Panc1 (cell line): ENCODE measurements at regions not wholly inside any gene's neighbourhood (a gene's known extent, or its start where the extent isn't known, plus 50 kb on each side); places are given as distances from the start of the nearest gene placed in this dataset.

Source experiments
- ATAC-seq: fragments of 200-7000 bp; cut with Tn5 transposase; 2 replicates; pipeline ENCODE4 v1.9.1; 2020; ENCODE audit warnings: mild to moderate bottlenecking, moderate library complexity
- BruUV-seq: library from RNA; stranded (reverse); fragments of 400-500 nt; replicated peaks from 2 replicates; lab custom pipeline; 2021; lab: Mats Ljungman, UMichigan
- CTCF ChIA-PET: fragments of 300-600 bp; sonication (Branson Sonifier 250); formaldehyde crosslinking; loops from one replicate; lab custom pipeline; 2022; ENCODE audit warnings: antibody characterized with exemption; lab: Charles Lee
- POLR2A ChIA-PET: fragments of 300-600 bp; sonication (Branson Sonifier 250); formaldehyde crosslinking; loops from one replicate; lab custom pipeline; 2022; ENCODE audit warnings: antibody characterized with exemption; lab: Charles Lee
- DNase-seq: peaks from one replicate; pipeline ENCODE4 v3.0.0-alpha.2; 2010; ENCODE audit warnings: low read depth, low spot score
- H3K27ac ChIP-seq: 2 replicates; pipeline ENCODE4 v1.5.1; 2011; ENCODE audit warnings: mild to moderate bottlenecking, low read length, inconsistent platforms
- H3K27me3 ChIP-seq: fragments of 200-500 bp; sonication (Bioruptor generic); 2 replicates; pipeline ENCODE4 v1.6.0; 2014; ENCODE audit warnings: low read length, inconsistent platforms; ENCODE audit not compliant: control insufficient read depth, insufficient read depth
- H3K36me3 ChIP-seq: fragments of 200-500 bp; sonication (Bioruptor generic); 2 replicates; pipeline ENCODE4 v1.5.1; 2014; ENCODE audit warnings: inconsistent platforms, mild to moderate bottlenecking, low read length, moderate library complexity; ENCODE audit not compliant: control insufficient read depth, insufficient read depth
- H3K4me1 ChIP-seq: 2 replicates; pipeline ENCODE4 v1.5.1; 2011; ENCODE audit warnings: inconsistent platforms, mild to moderate bottlenecking, low read length, moderate library complexity; ENCODE audit not compliant: control insufficient read depth, insufficient read depth
- H3K4me3 ChIP-seq, 2 experiments: 2 replicates each; pipeline ENCODE4 v1.5.1; 2011 to 2012; ENCODE audit warnings: low read depth in 2 of 2, low read length in 2 of 2, mild to moderate bottlenecking in 2 of 2, inconsistent platforms in 1 of 2, moderate library complexity in 1 of 2
- H3K9me3 ChIP-seq: fragments of 200-500 bp; sonication (Bioruptor generic); 2 replicates; pipeline ENCODE4 v1.5.1; 2014; ENCODE audit warnings: low read depth, mild to moderate bottlenecking, inconsistent platforms, low read length, moderate library complexity; ENCODE audit not compliant: control insufficient read depth, insufficient read depth
- CTCF ChIP-seq: fragments of 450-650 bp; IDR thresholded peaks from 2 replicates; pipeline ENCODE4 v1.5.1; 2017; ENCODE audit warnings: mild to moderate bottlenecking
- POLR2AphosphoS5 ChIP-seq: IDR thresholded peaks from 2 replicates; pipeline ENCODE4 v1.6.1; 2012; ENCODE audit warnings: mild to moderate bottlenecking, low read depth, low read length, moderate library complexity
- REST ChIP-seq, 2 experiments: IDR thresholded peaks; 2 replicates each; pipeline ENCODE4 v1.6.1; 2011 to 2012; ENCODE audit warnings: low read depth in 2 of 2, control low read depth in 1 of 2, low read length in 1 of 2, mild to moderate bottlenecking in 1 of 2, moderate library complexity in 1 of 2; ENCODE audit not compliant: insufficient read depth in 1 of 2
- SIN3A ChIP-seq: IDR thresholded peaks from 2 replicates; pipeline ENCODE4 v1.6.1; 2012; ENCODE audit warnings: low read depth, mild to moderate bottlenecking, low read length, moderate library complexity, borderline replicate concordance; ENCODE audit not compliant: insufficient read depth
- TCF7L2 ChIP-seq: IDR thresholded peaks from 2 replicates; pipeline ENCODE4 v1.6.1; 2011; ENCODE audit warnings: mild to moderate bottlenecking, low read depth, low read length, inconsistent platforms
- in situ Hi-C: cut with HindIII; loops from 2 replicates; pipeline ENCODE4 v1.10.0; 2016; ENCODE audit warnings: low sequenced_read_pairs, low pct_unique_long_range_greater_than_20kb
- intact Hi-C: fragments of 100-400 bp; cut with micrococcal nuclease; formaldehyde crosslinking; loops from one replicate; pipeline ENCODE4 v1.10.0; 2022; ENCODE audit not compliant: unreplicated experiment

DNA sequence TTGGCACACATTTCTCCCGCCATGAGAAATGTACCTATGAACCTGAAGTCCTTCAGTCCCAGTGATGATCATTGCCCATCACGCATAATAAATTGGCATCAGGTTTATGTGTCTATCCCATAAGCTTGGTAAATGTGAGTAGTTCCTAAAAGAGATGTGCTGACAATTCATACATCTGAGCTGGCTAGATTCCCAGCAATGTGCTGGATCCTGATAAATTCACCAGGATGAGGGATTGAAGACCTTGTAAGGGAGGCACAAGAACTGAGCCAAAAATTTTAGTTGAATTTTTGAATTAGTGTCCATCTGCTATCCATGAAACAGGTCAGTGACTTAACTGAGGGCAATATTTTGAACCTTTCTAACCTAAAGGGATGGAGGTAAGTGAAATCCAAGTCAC is 267.9 kb upstream of the CITED2 start:
- in situ Hi-C loops (no loop called here), intact Hi-C loops (no loop called here)
- TF ChIP-seq REST (IDR thresholded peaks at IDR 0.05; ENCODE audit: insufficient read depth in 1 of 2, low read depth in 2 of 2, low read length in 1 of 2) (no peak), SIN3A (no peak), CTCF (no peak), TCF7L2 (no peak), POLR2AphosphoS5 (no peak)
- BruUV-seq = no TSS peak
- ATAC-seq (no peak), DNase-seq (no peak)
- Histone ChIP-seq H3K27ac (no peak overlapping the region; the same call in 1 of the 2 replicates), H3K4me3 (no peak overlapping the region), H3K4me1 (no peaks in the 10 kb centered on the region; the same call in 1 of the 2 replicates), H3K9me3 (no peaks in the 10 kb centered on the region), H3K27me3 (no peaks in the 10 kb centered on the region), H3K36me3 (no peaks in the 10 kb centered on the region)
- CTCF ChIA-PET = no interaction called here
- POLR2A ChIA-PET = no interaction called here

- Histone ChIP-seq H3K4me3 (no peak overlapping the region), H3K27ac (no peak overlapping the region; the same call in 1 of the 2 replicates), H3K9me3 (no peaks in the 10 kb centered on the region), H3K36me3 (no peaks in the 10 kb centered on the region), H3K27me3 (no peaks in the 10 kb centered on the region), H3K4me1 (no peaks in the 10 kb centered on the region; the same call in 1 of the 2 replicates)
- BruUV-seq = no TSS peak
- no peak for TF ChIP-seq REST (IDR thresholded peaks at IDR 0.05; ENCODE audit: insufficient read depth in 1 of 2, low read depth in 2 of 2, low read length in 1 of 2)
- TF ChIP-seq TCF7L2 = no peak
- TF ChIP-seq CTCF = no peak
- TF ChIP-seq POLR2AphosphoS5 = no peak
- TF ChIP-seq SIN3A = no peak
- POLR2A ChIA-PET = no interaction called here
- intact Hi-C loops = no loop called here
- DNase-seq = no peak
- ATAC-seq = no peak
- CTCF ChIA-PET = no interaction called here
- in situ Hi-C loops = no loop called here
Observed at GRCh38 chr6:139641376-139641775, 266.9 kb upstream of the CITED2 start.
